ENCODE measurements at regions not wholly inside any gene's neighbourhood (a gene's known extent, or its start where the extent isn't known, plus 50 kb on each side); places are given as distances from the start of the nearest gene placed in this dataset.

DNA sequence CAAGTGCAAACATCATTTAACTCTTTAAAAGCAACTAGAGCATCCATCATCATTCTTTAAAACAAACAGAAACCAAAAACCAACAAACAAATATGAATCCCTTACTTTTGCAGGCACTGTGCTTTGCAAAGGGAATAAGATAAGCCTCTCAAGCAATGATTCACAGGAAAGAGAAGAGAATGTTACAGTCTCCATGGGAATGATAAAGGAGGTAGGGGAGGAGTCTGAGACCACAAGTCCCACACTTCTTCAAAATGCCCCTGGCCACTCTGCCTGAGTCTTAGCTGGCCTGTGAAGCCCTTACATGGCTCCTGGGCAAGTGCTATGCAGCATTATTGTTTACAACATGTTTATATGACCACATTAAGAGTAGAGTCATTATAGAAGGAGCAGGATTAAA is 257.7 kb upstream of the MARCKS start:
- TF ChIP-seq POLR2A (IDR thresholded peaks at IDR 0.05; ENCODE audit: extremely low read depth, insufficient read length) (no peak), CTCF (IDR thresholded peaks at IDR 0.05; ENCODE audit: low read depth, low read length) (no peak), MAX (IDR thresholded peaks at IDR 0.05; ENCODE audit: low read depth, low read length) (no peak), MYC (IDR thresholded peaks at IDR 0.05; ENCODE audit: low read depth, low read length) (no peak)

All from NB4 (cell line).